ENCODE measurements at regions not wholly inside any gene's neighbourhood (a gene's known extent, or its start where the extent isn't known, plus 50 kb on each side); places are given as distances from the start of the nearest gene placed in this dataset.
A peak's percentile ranks its signal among the peaks of the same experiment; 100 is the strongest.

DNA sequence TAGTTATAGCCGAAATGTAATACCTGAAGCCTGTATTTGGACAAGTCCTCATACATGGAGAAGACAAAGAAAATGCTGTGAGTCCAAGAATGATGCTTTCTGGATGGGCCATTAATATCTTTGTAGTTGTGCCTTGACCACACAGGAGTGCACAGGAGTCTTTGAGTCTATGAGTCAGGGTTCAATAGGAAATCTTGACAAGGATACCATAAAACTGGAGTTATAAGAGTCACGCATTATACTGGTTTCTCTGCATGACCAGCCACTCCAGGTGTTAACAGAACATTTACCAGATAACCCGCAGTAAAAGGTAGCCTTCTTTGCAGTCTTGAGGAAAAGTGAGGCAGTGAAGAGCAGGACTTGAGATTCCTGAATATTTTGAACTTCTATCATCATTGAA is 464.6 kb upstream of the PKN2 start:
- Histone ChIP-seq H3K27ac (no peak overlapping the region), H3K9me3 (peaks cover 0 to 4% (median 0%) of the 10 kb centered on the region in 12 donors), H3K27me3 (no peaks in the 10 kb centered on the region), H3K36me3 (no peaks in the 10 kb centered on the region), H3K4me3 (no peak overlapping the region), H3K4me1 (no peaks in the 10 kb centered on the region)
- ATAC-seq (no peak), DNase-seq (no peak)
- TF ChIP-seq, protein P1, sequence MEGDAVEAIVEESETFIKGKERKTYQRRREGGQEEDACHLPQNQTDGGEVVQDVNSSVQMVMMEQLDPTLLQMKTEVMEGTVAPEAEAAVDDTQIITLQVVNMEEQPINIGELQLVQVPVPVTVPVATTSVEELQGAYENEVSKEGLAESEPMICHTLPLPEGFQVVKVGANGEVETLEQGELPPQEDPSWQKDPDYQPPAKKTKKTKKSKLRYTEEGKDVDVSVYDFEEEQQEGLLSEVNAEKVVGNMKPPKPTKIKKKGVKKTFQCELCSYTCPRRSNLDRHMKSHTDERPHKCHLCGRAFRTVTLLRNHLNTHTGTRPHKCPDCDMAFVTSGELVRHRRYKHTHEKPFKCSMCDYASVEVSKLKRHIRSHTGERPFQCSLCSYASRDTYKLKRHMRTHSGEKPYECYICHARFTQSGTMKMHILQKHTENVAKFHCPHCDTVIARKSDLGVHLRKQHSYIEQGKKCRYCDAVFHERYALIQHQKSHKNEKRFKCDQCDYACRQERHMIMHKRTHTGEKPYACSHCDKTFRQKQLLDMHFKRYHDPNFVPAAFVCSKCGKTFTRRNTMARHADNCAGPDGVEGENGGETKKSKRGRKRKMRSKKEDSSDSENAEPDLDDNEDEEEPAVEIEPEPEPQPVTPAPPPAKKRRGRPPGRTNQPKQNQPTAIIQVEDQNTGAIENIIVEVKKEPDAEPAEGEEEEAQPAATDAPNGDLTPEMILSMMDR (IDR thresholded peaks at IDR 0.05): no peak
- TF ChIP-seq POLR2A (IDR thresholded peaks at IDR 0.05): no peak
- 85 to 90% (median 88%) methylated on average over 3 of the region's 3 CpGs for WGBS, 4 donors
- intact Hi-C loops (cut with DNase I): no loop called here

DNA sequence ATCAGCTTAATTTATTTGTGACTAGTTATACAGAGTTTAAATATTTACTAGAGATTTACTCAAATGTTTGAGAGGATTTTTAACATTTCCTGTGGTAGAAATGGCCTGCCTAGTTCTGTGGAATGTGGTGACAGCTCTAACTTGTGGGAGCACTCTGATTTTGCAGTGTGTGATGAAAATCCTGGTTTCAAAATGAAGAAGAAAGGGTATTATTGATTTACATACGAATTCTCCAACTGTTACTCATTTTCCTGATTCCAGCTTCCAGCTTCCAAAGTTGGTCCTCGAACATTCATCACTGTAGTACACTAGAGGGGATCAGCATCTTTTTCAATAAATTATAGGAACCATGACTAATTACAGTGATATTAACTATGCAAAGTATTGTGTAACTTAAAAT is 462.7 kb upstream of the PKN2 start:
- DNase-seq (no peak), ATAC-seq (no peak)
- intact Hi-C loops (cut with DNase I): no loop called here
- Histone ChIP-seq H3K9me3 (no peaks in the 10 kb centered on the region), H3K27ac (no peak overlapping the region), H3K27me3 (no peaks in the 10 kb centered on the region), H3K4me3 (no peak overlapping the region), H3K4me1 (no peaks in the 10 kb centered on the region), H3K36me3 (no peaks in the 10 kb centered on the region)
- no peak for TF ChIP-seq POLR2A (IDR thresholded peaks at IDR 0.05)
- 59 to 77% (median 66%) methylated on average over 2 of the region's 2 CpGs for WGBS, 4 donors

DNA sequence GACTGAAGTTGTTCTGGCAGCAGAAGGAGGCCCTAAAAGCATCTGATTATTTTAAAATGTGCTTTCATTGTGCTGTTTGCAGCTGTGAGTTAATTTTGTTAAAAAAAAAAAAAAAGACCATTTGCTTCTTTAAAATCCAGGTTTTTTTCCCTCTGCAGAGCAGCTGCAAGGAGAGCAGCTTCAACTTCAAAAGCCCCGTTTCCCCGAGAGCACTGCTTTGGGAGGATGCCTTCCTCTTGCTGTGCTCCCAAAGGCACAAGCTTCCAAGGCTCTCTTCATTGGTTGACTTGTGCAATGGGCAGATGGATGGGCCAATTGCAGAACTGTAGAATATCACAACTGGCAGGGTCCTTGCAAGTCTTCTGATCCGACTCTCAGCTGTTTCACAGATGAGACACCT is 459.2 kb upstream of the PKN2 start:
- DNase-seq (peak in 2 of 5 donors; percentile 22 to 24), ATAC-seq (peak in 1 of 4 donors; percentile 30)
- Histone ChIP-seq H3K4me1 (no peaks in the 10 kb centered on the region), H3K27ac (no peak overlapping the region), H3K36me3 (no peaks in the 10 kb centered on the region), H3K4me3 (no peak overlapping the region), H3K9me3 (no peaks in the 10 kb centered on the region), H3K27me3 (no peaks in the 10 kb centered on the region)
- no peak for TF ChIP-seq POLR2A (IDR thresholded peaks at IDR 0.05)
- 69 to 81% (median 77%) methylated on average over 3 of the region's 3 CpGs for WGBS, 4 donors
- intact Hi-C loops (cut with DNase I): no loop called here

DNA sequence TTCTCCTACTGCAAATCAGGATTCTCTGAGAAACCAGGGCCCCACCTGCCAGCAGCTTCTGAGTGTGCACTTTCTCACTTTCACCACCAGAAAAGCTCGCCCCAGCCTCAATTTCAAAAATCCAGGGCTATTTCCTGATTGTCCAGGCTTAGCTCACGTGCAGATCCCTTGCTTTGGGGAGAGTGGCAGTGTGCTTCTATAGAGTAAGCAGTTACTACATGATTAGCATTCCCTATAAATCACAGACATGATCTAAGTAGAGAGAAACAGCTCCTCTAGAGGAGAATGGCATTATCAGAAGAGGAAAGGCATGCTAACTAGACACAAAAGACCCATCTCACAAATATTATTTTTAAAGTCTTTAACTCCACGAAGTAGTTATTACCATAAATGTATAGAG is 456.0 kb upstream of the PKN2 start:
- WGBS, 4 donors: 48 to 69% (median 56%) methylated on average over 3 of the region's 3 CpGs
- TF ChIP-seq POLR2A (IDR thresholded peaks at IDR 0.05): no peak
- H3K36me3 ChIP-seq: no peaks in the 10 kb centered on the region
- no peaks in the 10 kb centered on the region for H3K4me1 ChIP-seq
- H3K27me3 ChIP-seq: no peaks in the 10 kb centered on the region
- H3K27ac ChIP-seq: no peak overlapping the region
- DNase-seq: no peak
- intact Hi-C loops (cut with DNase I): no loop called here
- no peak overlapping the region for H3K4me3 ChIP-seq
- no peak for ATAC-seq
- H3K9me3 ChIP-seq: no peaks in the 10 kb centered on the region

DNA sequence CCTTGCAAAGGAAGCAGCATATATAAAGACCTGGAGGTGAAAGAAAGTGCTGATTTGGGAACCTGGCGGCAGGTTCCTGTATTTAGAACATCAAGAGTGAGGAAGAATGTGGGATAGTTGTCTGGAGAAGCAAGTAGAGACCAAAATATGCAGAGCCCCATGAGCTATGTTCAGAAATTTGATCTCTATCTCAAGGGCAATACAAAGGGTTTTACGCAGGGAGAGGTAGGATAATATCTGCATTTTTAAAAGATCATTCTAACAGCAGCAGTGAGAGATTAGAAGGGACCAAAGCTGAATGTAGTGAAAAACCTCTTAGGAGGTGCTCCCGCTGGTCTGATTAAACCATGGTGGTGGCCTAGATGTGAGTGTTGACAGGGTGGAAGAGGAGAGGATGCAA is 453.9 kb upstream of the PKN2 start:
- ATAC-seq (no peak), DNase-seq (no peak)
- H3K27me3 ChIP-seq: no peaks in the 10 kb centered on the region
- WGBS, 4 donors: 76 to 83% (median 80%) methylated on average over 3 of the region's 3 CpGs
- no peak overlapping the region for H3K27ac ChIP-seq
- no peak overlapping the region for H3K4me3 ChIP-seq
- intact Hi-C loops (cut with DNase I): no loop called here
- H3K4me1 ChIP-seq: no peaks in the 10 kb centered on the region
- TF ChIP-seq, protein P1 (IDR thresholded peaks at IDR 0.05): no peak
- no peak for TF ChIP-seq POLR2A (IDR thresholded peaks at IDR 0.05)
- H3K9me3 ChIP-seq: no peaks in the 10 kb centered on the region
- H3K36me3 ChIP-seq: no peaks in the 10 kb centered on the region

DNA sequence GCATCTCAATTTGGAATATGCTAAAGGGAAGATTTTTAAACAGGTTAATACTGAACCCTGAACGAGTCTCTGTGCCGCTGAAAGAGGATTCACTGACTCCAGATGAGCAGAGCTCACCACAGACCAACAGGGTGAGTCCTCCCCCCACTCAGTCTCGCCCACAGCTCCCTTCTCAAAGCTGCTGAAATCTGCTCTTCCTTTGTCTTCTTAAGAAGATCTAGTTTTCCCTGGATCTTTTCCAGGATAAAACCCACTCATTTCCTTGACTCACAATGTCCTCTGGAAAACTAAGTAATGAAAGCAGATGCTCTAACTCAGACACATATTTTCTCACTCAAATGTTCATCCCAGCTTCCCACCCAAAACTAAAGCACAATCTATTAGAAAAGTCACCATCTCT is 447.0 kb upstream of the PKN2 start:
- peaks cover 0 to 17% (median 0%) of the 10 kb centered on the region in 12 donors for H3K9me3 ChIP-seq
- WGBS, 4 donors: 45 to 64% (median 53%) methylated on average over 3 of the region's 3 CpGs
- H3K27ac ChIP-seq: peak overlapping the region in 2 of 12 donors; percentile 13 to 21
- intact Hi-C loops (cut with DNase I): no loop called here
- H3K36me3 ChIP-seq: no peaks in the 10 kb centered on the region
- no peaks in the 10 kb centered on the region for H3K4me1 ChIP-seq
- ATAC-seq: peak in 2 of 4 donors; percentile 50 to 82
- TF ChIP-seq, protein P1 (IDR thresholded peaks at IDR 0.05): no peak
- no peak for TF ChIP-seq POLR2A (IDR thresholded peaks at IDR 0.05)
- H3K27me3 ChIP-seq: no peaks in the 10 kb centered on the region
- no peak overlapping the region for H3K4me3 ChIP-seq
- DNase-seq: peak in 1 of 5 donors; percentile 32
